ENCODE measurements at regions not wholly inside any gene's neighbourhood (a gene's known extent, or its start where the extent isn't known, plus 50 kb on each side); places are given as distances from the start of the nearest gene placed in this dataset.

- TF ChIP-seq EZH2phosphoT487 (IDR thresholded peaks at IDR 0.05; ENCODE audit: insufficient read depth, low read depth): no peak
- no peak for TF ChIP-seq EZH2 (IDR thresholded peaks at IDR 0.05; ENCODE audit: insufficient read depth, poor library complexity, severe bottlenecking)
These were observed 100.6 kb upstream of the PABPC3 start for GRCh38 chr13:24995225-24995804.

All from GM23248 (cell line).